Caco-2 (cell line): ENCODE measurements at regions not wholly inside any gene's neighbourhood (a gene's known extent, or its start where the extent isn't known, plus 50 kb on each side); places are given as distances from the start of the nearest gene placed in this dataset.

Experiments used
- BruUV-seq: library from RNA; stranded (reverse); fragments of 400-500 nt; replicated peaks from 2 replicates; lab custom pipeline; 2021; lab: Mats Ljungman, UMichigan
- CTCF ChIA-PET: fragments of 300-600 bp; sonication (Branson Sonifier 250); formaldehyde crosslinking; loops from one replicate; lab custom pipeline; 2022; ENCODE audit warnings: antibody characterized with exemption; lab: Charles Lee
- POLR2A ChIA-PET: fragments of 300-600 bp; sonication (Branson Sonifier 250); formaldehyde crosslinking; loops from one replicate; lab custom pipeline; 2022; ENCODE audit warnings: antibody characterized with exemption; lab: Charles Lee
- DNase-seq, 2 experiments: peaks; one replicate each; pipeline versions ENCODE4 v3.0.0 to v3.0.0-alpha.2; 2020 to 2022
- H3K27me3 ChIP-seq: replicated peaks from 2 replicates; pipeline ENCODE4 v1.6.0; 2011; ENCODE audit warnings: low read length; ENCODE audit not compliant: control insufficient read depth, insufficient read depth
- H3K36me3 ChIP-seq: 2 replicates; pipeline ENCODE4 v1.5.1; 2011; ENCODE audit warnings: low read length; ENCODE audit not compliant: control insufficient read depth, insufficient read depth
- H3K4me1 ChIP-seq: fragments of 250-450 bp; sonication (Bioruptor Pico); 2 replicates; pipeline ENCODE4 v1.5.1; 2020; ENCODE audit warnings: mild to moderate bottlenecking
- H3K4me3 ChIP-seq: 2 replicates; pipeline ENCODE4 v1.5.1; 2011; ENCODE audit warnings: low read depth, mild to moderate bottlenecking, control low read depth, low read length
- H3K9me3 ChIP-seq: fragments of 250-450 bp; sonication (Bioruptor Pico); 2 replicates; pipeline ENCODE4 v1.5.1; 2020; ENCODE audit warnings: mild to moderate bottlenecking, moderate library complexity
- H3K27ac Mint-ChIP-seq: one replicate; pipeline ENCODE4 v1.8.0; 2022; ENCODE audit warnings: mixed read lengths; ENCODE audit not compliant: unreplicated experiment
- H3K27me3 Mint-ChIP-seq: one replicate; pipeline ENCODE4 v1.8.0; 2022; ENCODE audit warnings: mixed read lengths; ENCODE audit not compliant: insufficient read depth, unreplicated experiment
- H3K36me3 Mint-ChIP-seq: one replicate; pipeline ENCODE4 v1.8.0; 2022; ENCODE audit warnings: mild to moderate bottlenecking, mixed read lengths; ENCODE audit not compliant: insufficient read depth, unreplicated experiment
- H3K4me1 Mint-ChIP-seq: one replicate; pipeline ENCODE4 v1.8.0; 2022; ENCODE audit warnings: low read depth, mixed read lengths; ENCODE audit not compliant: unreplicated experiment
- H3K4me3 Mint-ChIP-seq: one replicate; pipeline ENCODE4 v1.8.0; 2022; ENCODE audit warnings: mild to moderate bottlenecking, moderate library complexity, mixed read lengths; ENCODE audit not compliant: unreplicated experiment
- H3K9me3 Mint-ChIP-seq: one replicate; pipeline ENCODE4 v1.8.0; 2022; ENCODE audit warnings: mixed read lengths; ENCODE audit not compliant: unreplicated experiment
- CTCF ChIP-seq, 2 experiments: fragments of 200-600 bp in 1 of 2; IDR thresholded peaks; 1 replicate in 1 of 2; 2 replicates in 1 of 2; pipeline versions ENCODE4 v1.5.1 to v1.8.0; 2011 to 2022; ENCODE audit warnings: antibody characterized with exemption in 1 of 2, control low read depth in 1 of 2, inconsistent platforms in 1 of 2, low read depth in 1 of 2, low read length in 1 of 2, mild to moderate bottlenecking in 1 of 2, moderate library complexity in 1 of 2; ENCODE audit not compliant: insufficient read depth in 1 of 2, severe bottlenecking in 1 of 2, unreplicated experiment in 1 of 2
- intact Hi-C: fragments of 100-400 bp; cut with micrococcal nuclease; formaldehyde crosslinking; loops from one replicate; pipeline ENCODE4 v1.10.0; 2022; ENCODE audit not compliant: unreplicated experiment

- no peaks in the 10 kb centered on the region for H3K36me3 ChIP-seq
- no peaks in the 10 kb centered on the region for H3K9me3 ChIP-seq
- H3K36me3 Mint-ChIP-seq: no peaks in the 10 kb centered on the region
- ChIA-PET CTCF (no interaction called here), POLR2A (no interaction called here)
- H3K4me3 ChIP-seq: no peak overlapping the region
- no peaks in the 10 kb centered on the region for H3K27me3 ChIP-seq
- BruUV-seq: no TSS peak
- H3K4me1 Mint-ChIP-seq: no peaks in the 10 kb centered on the region
- no peak for TF ChIP-seq CTCF (IDR thresholded peaks at IDR 0.05; ENCODE audit: insufficient read depth in 1 of 2, low read depth in 1 of 2, low read length in 1 of 2, severe bottlenecking in 1 of 2, unreplicated experiment in 1 of 2)
- DNase-seq: no peak
- no peaks in the 10 kb centered on the region for H3K9me3 Mint-ChIP-seq
- H3K4me3 Mint-ChIP-seq: no peak overlapping the region
- H3K27me3 Mint-ChIP-seq: no peaks in the 10 kb centered on the region
- no peak overlapping the region for H3K27ac Mint-ChIP-seq
- intact Hi-C loops: no loop called here
- H3K4me1 ChIP-seq: no peaks in the 10 kb centered on the region
Measured at GRCh38 chr12:83939718-83940117, 972.9 kb downstream of the SLC6A15 start.

GRCh38 chr12:83933615-83934014, 979.0 kb downstream of the SLC6A15 start:
- CTCF ChIA-PET: no interaction called here

GRCh38 chr12:83932011-83932410, 980.6 kb downstream of the SLC6A15 start:
- Histone ChIP-seq H3K4me3 (no peak overlapping the region), H3K9me3 (no peaks in the 10 kb centered on the region), H3K27me3 (no peaks in the 10 kb centered on the region), H3K36me3 (no peaks in the 10 kb centered on the region), H3K4me1 (no peaks in the 10 kb centered on the region)
- POLR2A ChIA-PET: no interaction called here
- DNase-seq: no peak
- no peaks in the 10 kb centered on the region for H3K4me1 Mint-ChIP-seq
- H3K36me3 Mint-ChIP-seq: no peaks in the 10 kb centered on the region
- H3K4me3 Mint-ChIP-seq: no peak overlapping the region
- CTCF ChIA-PET: no interaction called here
- intact Hi-C loops: no loop called here
- BruUV-seq: no TSS peak
- no peak for TF ChIP-seq CTCF (IDR thresholded peaks at IDR 0.05; ENCODE audit: insufficient read depth in 1 of 2, low read depth in 1 of 2, low read length in 1 of 2, severe bottlenecking in 1 of 2, unreplicated experiment in 1 of 2)
- no peak overlapping the region for H3K27ac Mint-ChIP-seq
- H3K27me3 Mint-ChIP-seq: no peaks in the 10 kb centered on the region
- no peaks in the 10 kb centered on the region for H3K9me3 Mint-ChIP-seq

More at GRCh38 chr12:83933615-83934014, 979.0 kb downstream of the SLC6A15 start:
- DNase-seq: no peak
- H3K36me3 Mint-ChIP-seq: no peaks in the 10 kb centered on the region
- intact Hi-C loops: no loop called here
- no peaks in the 10 kb centered on the region for H3K27me3 ChIP-seq
- no peaks in the 10 kb centered on the region for H3K9me3 ChIP-seq
- POLR2A ChIA-PET: no interaction called here
- no peaks in the 10 kb centered on the region for H3K9me3 Mint-ChIP-seq
- TF ChIP-seq CTCF (IDR thresholded peaks at IDR 0.05; ENCODE audit: insufficient read depth in 1 of 2, low read depth in 1 of 2, low read length in 1 of 2, severe bottlenecking in 1 of 2, unreplicated experiment in 1 of 2): no peak
- H3K36me3 ChIP-seq: no peaks in the 10 kb centered on the region
- H3K27me3 Mint-ChIP-seq: no peaks in the 10 kb centered on the region
- H3K4me3 Mint-ChIP-seq: no peak overlapping the region
- no TSS peak for BruUV-seq
- no peaks in the 10 kb centered on the region for H3K4me1 Mint-ChIP-seq
- H3K4me3 ChIP-seq: no peak overlapping the region
- H3K27ac Mint-ChIP-seq: no peak overlapping the region
- H3K4me1 ChIP-seq: no peaks in the 10 kb centered on the region
